OCI-LY1 (cell line): ENCODE measurements at regions not wholly inside any gene's neighbourhood (a gene's known extent, or its start where the extent isn't known, plus 50 kb on each side); places are given as distances from the start of the nearest gene placed in this dataset.

ENCODE experiments used
- H2AFZ ChIP-seq: fragments of 200-600 bp; sonication (generic), shearing (Covaris generic); 2 replicates; pipeline ENCODE4 v1.6.0; 2014; ENCODE audit warnings: antibody characterized with exemption, mild to moderate bottlenecking, low read length
- H3F3A ChIP-seq: fragments of 200-600 bp; sonication (generic), shearing (Covaris generic); 2 replicates; pipeline ENCODE4 v1.6.0; 2014; ENCODE audit warnings: mild to moderate bottlenecking, antibody characterized with exemption, low read length, moderate library complexity; ENCODE audit not compliant: insufficient read depth
- H3K27ac ChIP-seq: fragments of 200-600 bp; sonication (generic); 2 replicates; pipeline ENCODE4 v1.5.1; 2014; ENCODE audit warnings: low read length, mixed run types, mild to moderate bottlenecking, low read depth; ENCODE audit not compliant: poor library complexity, severe bottlenecking
- H3K27me3 ChIP-seq: fragments of 200-600 bp; sonication (generic); 2 replicates; pipeline ENCODE4 v1.6.0; 2014; ENCODE audit warnings: antibody characterized with exemption, mild to moderate bottlenecking, low read length, moderate library complexity; ENCODE audit not compliant: insufficient read depth
- H3K36me3 ChIP-seq: fragments of 200-600 bp; sonication (generic); 2 replicates; pipeline ENCODE4 v1.6.1; 2014; ENCODE audit warnings: mild to moderate bottlenecking, antibody characterized with exemption, low read length, moderate library complexity, mixed read lengths; ENCODE audit not compliant: insufficient read depth
- H3K4me1 ChIP-seq: fragments of 200-600 bp; sonication (generic); 2 replicates; pipeline ENCODE4 v1.5.1; 2014; ENCODE audit warnings: mild to moderate bottlenecking, low read length, moderate library complexity; ENCODE audit not compliant: insufficient read depth, severe bottlenecking
- H3K4me2 ChIP-seq: fragments of 200-600 bp; sonication (generic), shearing (Covaris generic); 2 replicates; pipeline ENCODE4 v1.6.1; 2014; ENCODE audit warnings: low read length
- H3K4me3 ChIP-seq: fragments of 200-600 bp; sonication (generic); 2 replicates; pipeline ENCODE4 v1.5.1; 2014; ENCODE audit warnings: low read length, low read depth, mild to moderate bottlenecking, mixed read lengths; ENCODE audit not compliant: poor library complexity, severe bottlenecking
- H3K79me2 ChIP-seq: fragments of 200-600 bp; shearing (Covaris generic); 2 replicates; pipeline ENCODE4 v1.6.1; 2016; ENCODE audit warnings: mixed run types, low read length, mixed read lengths; ENCODE audit not compliant: insufficient read depth
- H3K9ac ChIP-seq: fragments of 200-600 bp; sonication (generic), shearing (Covaris generic); 2 replicates; pipeline ENCODE4 v1.6.1; 2014; ENCODE audit warnings: mild to moderate bottlenecking, low read length, mixed read lengths
- H3K9me2 ChIP-seq: fragments of 200-600 bp; sonication (generic), shearing (Covaris generic); 2 replicates; pipeline ENCODE4 v1.6.1; 2014; ENCODE audit warnings: low read depth, mild to moderate bottlenecking, low read length, mixed read lengths
- H3K9me3 ChIP-seq: fragments of 200-600 bp; shearing (Covaris generic); 2 replicates; pipeline ENCODE4 v1.6.1; 2014; ENCODE audit warnings: low read length, mixed read lengths
- H4K20me1 ChIP-seq: fragments of 200-600 bp; sonication (generic), shearing (Covaris generic); 2 replicates; pipeline ENCODE4 v1.6.0; 2016; ENCODE audit warnings: mild to moderate bottlenecking, low read length; ENCODE audit not compliant: insufficient read depth
- EZH2 ChIP-seq: fragments of 200-600 bp; sonication (generic), shearing (Covaris generic); IDR thresholded peaks from 2 replicates; pipeline ENCODE4 v1.8.0; 2017; ENCODE audit warnings: borderline replicate concordance, mixed run types, mild to moderate bottlenecking, antibody characterized with exemption, low read length, moderate library complexity, mixed read lengths
- TF ChIP-seq, protein P1 (sequence below): fragments of 200-600 bp; sonication (generic), shearing (Covaris generic); IDR thresholded peaks from 2 replicates; pipeline ENCODE4 v1.5.1; 2017; ENCODE audit warnings: mild to moderate bottlenecking, antibody characterized with exemption, low read length, moderate library complexity, mixed read lengths

DNA sequence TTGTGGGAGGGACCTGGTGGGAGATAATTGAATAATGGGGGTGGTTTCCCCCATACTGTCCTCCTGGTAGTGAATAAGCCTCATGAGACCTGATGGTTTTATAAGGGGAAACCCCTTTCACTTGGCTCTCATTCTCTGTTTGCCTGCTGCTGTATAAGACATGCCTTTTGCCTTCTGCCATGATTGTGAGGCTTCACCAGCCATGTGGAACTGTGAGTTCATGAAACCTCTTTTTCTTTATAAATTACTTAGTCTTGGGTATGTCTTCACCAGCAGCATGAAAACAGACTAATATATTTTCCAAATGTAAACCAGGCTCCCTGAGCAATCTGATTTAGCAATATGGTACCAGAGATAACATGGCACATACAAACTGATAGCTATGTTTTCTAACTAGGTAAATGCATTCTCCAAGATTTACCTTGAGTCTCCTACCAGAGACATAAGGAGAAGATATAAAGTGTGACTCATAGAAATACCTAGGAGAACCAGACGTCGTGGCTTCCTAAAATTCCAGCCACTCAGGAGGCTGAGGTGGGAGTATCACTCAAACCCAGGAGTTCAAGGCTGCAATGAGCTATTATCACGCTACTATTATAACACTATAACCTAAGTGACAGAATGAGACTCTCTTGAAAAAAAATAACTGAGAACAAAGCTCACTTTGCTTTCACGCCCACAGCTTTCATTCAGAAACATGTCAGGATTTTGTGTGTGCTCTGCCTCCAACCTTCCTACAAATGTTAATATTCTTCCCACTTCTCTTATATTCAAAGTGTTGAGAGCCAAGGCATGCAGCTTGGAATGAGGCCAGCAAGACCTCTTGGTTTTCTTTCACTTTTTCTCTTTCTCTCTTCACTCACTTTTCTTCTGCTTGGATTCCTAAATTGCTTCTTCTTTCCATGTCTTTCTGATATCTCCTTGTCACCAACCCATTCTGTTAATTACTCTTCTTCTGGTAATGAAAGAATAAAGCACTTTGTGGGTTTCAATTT lies 263.9 kb upstream of the UBE2E3 start:
- H3F3A ChIP-seq = no peaks in the 10 kb centered on the region
- no peak overlapping the region for H2AFZ ChIP-seq
- no peaks in the 10 kb centered on the region for H3K36me3 ChIP-seq
- no peaks in the 10 kb centered on the region for H3K9me2 ChIP-seq
- no peak overlapping the region for H3K4me3 ChIP-seq
- no peaks in the 10 kb centered on the region for H4K20me1 ChIP-seq
- TF ChIP-seq EZH2 = no peak
- TF ChIP-seq, protein P1, sequence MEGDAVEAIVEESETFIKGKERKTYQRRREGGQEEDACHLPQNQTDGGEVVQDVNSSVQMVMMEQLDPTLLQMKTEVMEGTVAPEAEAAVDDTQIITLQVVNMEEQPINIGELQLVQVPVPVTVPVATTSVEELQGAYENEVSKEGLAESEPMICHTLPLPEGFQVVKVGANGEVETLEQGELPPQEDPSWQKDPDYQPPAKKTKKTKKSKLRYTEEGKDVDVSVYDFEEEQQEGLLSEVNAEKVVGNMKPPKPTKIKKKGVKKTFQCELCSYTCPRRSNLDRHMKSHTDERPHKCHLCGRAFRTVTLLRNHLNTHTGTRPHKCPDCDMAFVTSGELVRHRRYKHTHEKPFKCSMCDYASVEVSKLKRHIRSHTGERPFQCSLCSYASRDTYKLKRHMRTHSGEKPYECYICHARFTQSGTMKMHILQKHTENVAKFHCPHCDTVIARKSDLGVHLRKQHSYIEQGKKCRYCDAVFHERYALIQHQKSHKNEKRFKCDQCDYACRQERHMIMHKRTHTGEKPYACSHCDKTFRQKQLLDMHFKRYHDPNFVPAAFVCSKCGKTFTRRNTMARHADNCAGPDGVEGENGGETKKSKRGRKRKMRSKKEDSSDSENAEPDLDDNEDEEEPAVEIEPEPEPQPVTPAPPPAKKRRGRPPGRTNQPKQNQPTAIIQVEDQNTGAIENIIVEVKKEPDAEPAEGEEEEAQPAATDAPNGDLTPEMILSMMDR = no peak
- H3K27ac ChIP-seq = no peak overlapping the region
- no peaks in the 10 kb centered on the region for H3K79me2 ChIP-seq
- H3K4me2 ChIP-seq = no peak overlapping the region
- no peaks in the 10 kb centered on the region for H3K4me1 ChIP-seq
- no peaks in the 10 kb centered on the region for H3K9me3 ChIP-seq
- no peak overlapping the region for H3K9ac ChIP-seq
- H3K27me3 ChIP-seq = no peaks in the 10 kb centered on the region

DNA sequence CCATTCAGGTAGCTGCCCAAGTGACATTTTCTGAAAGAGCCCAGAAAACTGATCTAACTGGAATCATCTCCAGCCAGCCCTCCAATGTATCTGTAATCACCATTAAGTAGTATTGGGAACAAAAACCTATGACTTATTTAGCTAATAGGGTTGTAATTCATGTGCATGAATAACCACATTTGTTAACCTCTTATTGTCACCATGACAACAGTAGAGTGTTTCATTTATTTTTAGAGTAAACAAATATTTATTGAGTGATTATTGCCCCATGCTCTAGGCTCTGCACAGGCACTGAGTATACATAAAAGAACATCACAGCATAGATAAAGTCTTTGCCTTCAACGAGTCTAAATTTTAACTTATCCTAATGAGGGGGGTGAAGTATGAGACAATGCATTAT lies 265.4 kb upstream of the UBE2E3 start:
- Histone ChIP-seq H3K36me3 (no peaks in the 10 kb centered on the region), H3K4me2 (no peak overlapping the region), H3K27ac (no peak overlapping the region), H3K9ac (no peak overlapping the region), H3K79me2 (no peaks in the 10 kb centered on the region), H3K9me2 (no peaks in the 10 kb centered on the region), H3F3A (no peaks in the 10 kb centered on the region), H2AFZ (no peak overlapping the region), H3K27me3 (no peaks in the 10 kb centered on the region), H4K20me1 (no peaks in the 10 kb centered on the region), H3K9me3 (no peaks in the 10 kb centered on the region), H3K4me1 (no peaks in the 10 kb centered on the region), H3K4me3 (no peak overlapping the region)
- TF ChIP-seq EZH2 = no peak
- TF ChIP-seq, protein P1 = no peak

GRCh38 chr2:180709392-180710145 lies 270.8 kb upstream of the UBE2E3 start:
- Histone ChIP-seq H3K79me2 (no peaks in the 10 kb centered on the region), H3K4me1 (no peaks in the 10 kb centered on the region), H3K9me3 (no peaks in the 10 kb centered on the region), H2AFZ (no peak overlapping the region), H3K27ac (no peak overlapping the region), H3F3A (no peaks in the 10 kb centered on the region), H3K9me2 (no peaks in the 10 kb centered on the region), H3K9ac (no peak overlapping the region), H3K27me3 (no peaks in the 10 kb centered on the region), H3K4me3 (no peak overlapping the region), H3K36me3 (no peaks in the 10 kb centered on the region), H3K4me2 (no peak overlapping the region), H4K20me1 (no peaks in the 10 kb centered on the region)
- TF ChIP-seq EZH2 = no peak
- TF ChIP-seq, protein P1 = no peak
